A549 (cell line): ENCODE measurements at regions not wholly inside any gene's neighbourhood (a gene's known extent, or its start where the extent isn't known, plus 50 kb on each side); places are given as distances from the start of the nearest gene placed in this dataset.
"Not testable (repeated sequence)": the region's sequence is repeated elsewhere in the genome, so short reads cannot be mapped to it uniquely, and the experiment has no call there.

Experiments
- BHLHE40 ChIP-seq: IDR thresholded peaks from 2 replicates; pipeline ENCODE4 v1.6.1; 2012; ENCODE audit warnings: low read depth, low read length, inconsistent platforms
- CHD2 ChIP-seq: fragments of 150-350 bp; IDR thresholded peaks from 2 replicates; pipeline ENCODE4 v1.6.1; 2014; ENCODE audit warnings: low read length; ENCODE audit not compliant: partially characterized antibody
- CTCF ChIP-seq: fragments of >200 bp; sonication (Bioruptor Twin); formaldehyde crosslinking; IDR thresholded peaks from 3 replicates; pipeline ENCODE4 v1.5.1; 2016
- E2F6 ChIP-seq: IDR thresholded peaks from 2 replicates; pipeline ENCODE4 v1.6.1; 2012; ENCODE audit warnings: low read depth, borderline replicate concordance
- HOXB13 ChIP-seq: fragments of 250-450 bp; sonication (Bioruptor Pico); IDR thresholded peaks from 2 replicates; pipeline ENCODE4 v1.5.0; 2020; ENCODE audit warnings: low read depth, mild to moderate bottlenecking, moderate library complexity
- MAFK ChIP-seq: fragments of 450-650 bp; IDR thresholded peaks from 2 replicates; pipeline ENCODE4 v1.6.1; 2014; ENCODE audit not compliant: partially characterized antibody
- MAX ChIP-seq: IDR thresholded peaks from 2 replicates; pipeline ENCODE4 v1.6.1; 2012
- NR3C1 ChIP-seq: fragments of >200 bp; sonication (Bioruptor Twin); formaldehyde crosslinking; IDR thresholded peaks from 3 replicates; pipeline ENCODE4 v1.6.1; 2017
- POLR2A ChIP-seq: IDR thresholded peaks from 2 replicates; pipeline ENCODE4 v1.6.1; 2012; ENCODE audit warnings: mild to moderate bottlenecking, low read length
- POLR2AphosphoS2 ChIP-seq: conservative IDR thresholded peaks from 2 replicates; pipeline ENCODE4 v1.6.1; 2012; ENCODE audit warnings: low read length, improper control_type of control experiment, inconsistent platforms
- RAD21 ChIP-seq, 2 experiments: fragments of >200 bp in 1 of 2; sonication (Bioruptor Twin) in 1 of 2; formaldehyde crosslinking in 1 of 2; IDR thresholded peaks in 1 of 2; conservative IDR thresholded peaks in 1 of 2; 2 replicates in 1 of 2; 3 replicates in 1 of 2; pipeline ENCODE4 v1.6.1; 2012 to 2018; ENCODE audit warnings: inconsistent platforms in 1 of 2
- REST ChIP-seq: fragments of 200-600 bp; sonication (generic); IDR thresholded peaks from 2 replicates; pipeline ENCODE4 v1.6.1; 2016; ENCODE audit warnings: antibody characterized with exemption, mild to moderate bottlenecking, moderate library complexity
- RNF2 ChIP-seq: fragments of 200-600 bp; sonication (generic); IDR thresholded peaks from 2 replicates; pipeline ENCODE4 v1.6.1; 2016; ENCODE audit warnings: low read depth, mild to moderate bottlenecking, antibody characterized with exemption, moderate library complexity, borderline replicate concordance

GRCh38 chr17:31611053-31611452 is 219.6 kb downstream of the RAB11FIP4 start:
- TF ChIP-seq NR3C1; RAD21 (conservative IDR thresholded peaks at IDR 0.05 in 1 of 2, IDR thresholded peaks at IDR 0.05 in 1 of 2); CTCF; MAFK; REST; MAX; POLR2AphosphoS2; POLR2A; BHLHE40; RNF2; HOXB13; E2F6; CHD2: not testable (repeated sequence)
